Ureter (tissue), 1 donor: ENCODE measurements at regions not wholly inside any gene's neighbourhood (a gene's known extent, or its start where the extent isn't known, plus 50 kb on each side); places are given as distances from the start of the nearest gene placed in this dataset.

ENCODE experiments used
- DNase-seq: peaks from one replicate; pipeline ENCODE4 v3.0.0-alpha.2; 2020; ENCODE audit warnings: low spot score
- donor health status: DM: yes; HTN: yes; CAD: no.

DNA sequence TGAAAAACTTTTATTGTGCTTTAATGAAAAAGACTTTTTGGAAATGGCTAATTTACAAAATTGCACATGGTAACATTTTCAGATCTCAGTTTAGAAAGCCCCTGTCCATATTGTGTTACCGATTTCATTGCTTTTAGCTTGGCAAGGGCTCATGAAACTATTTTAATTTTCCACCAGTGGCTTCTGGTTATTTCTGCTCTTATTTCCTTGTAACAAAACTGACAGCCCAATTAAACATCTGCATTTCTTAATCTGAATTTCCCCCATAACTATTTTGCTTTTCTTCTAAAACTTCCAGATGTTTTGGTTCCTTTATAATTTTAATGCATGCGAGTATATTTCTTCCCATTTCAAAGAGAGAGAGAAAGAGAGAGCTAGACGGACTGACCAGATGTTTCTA is 264.8 kb downstream of the PTPRC start:
- DNase-seq, result no peak

DNA sequence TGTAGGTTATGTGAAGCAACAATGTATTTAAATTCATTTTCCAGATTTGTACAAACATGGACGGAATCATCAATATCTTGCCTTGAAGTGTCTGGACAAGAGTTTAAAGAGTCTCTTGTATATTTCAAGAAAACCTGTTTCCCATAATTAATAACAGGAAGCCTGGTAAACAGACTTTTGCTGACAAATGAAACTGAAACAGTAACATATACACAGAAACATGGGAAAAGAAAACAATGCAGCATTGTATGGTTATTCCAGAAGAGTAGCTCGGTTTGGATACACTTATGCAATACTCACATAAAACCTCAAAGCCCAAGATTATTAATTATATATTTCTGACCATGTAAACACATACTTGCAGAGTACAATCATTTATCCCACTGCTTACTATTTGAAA is 265.5 kb downstream of the PTPRC start:
- DNase-seq, result no peak

GRCh38 chr1:198906739-198907422 is 268.0 kb downstream of the PTPRC start:
- DNase-seq, result no peak

GRCh38 chr1:198907423-198907746 is 268.5 kb downstream of the PTPRC start:
- DNase-seq, result no peak

GRCh38 chr1:198908995-198909394 is 270.2 kb downstream of the PTPRC start:
- DNase-seq, result no peak

DNA sequence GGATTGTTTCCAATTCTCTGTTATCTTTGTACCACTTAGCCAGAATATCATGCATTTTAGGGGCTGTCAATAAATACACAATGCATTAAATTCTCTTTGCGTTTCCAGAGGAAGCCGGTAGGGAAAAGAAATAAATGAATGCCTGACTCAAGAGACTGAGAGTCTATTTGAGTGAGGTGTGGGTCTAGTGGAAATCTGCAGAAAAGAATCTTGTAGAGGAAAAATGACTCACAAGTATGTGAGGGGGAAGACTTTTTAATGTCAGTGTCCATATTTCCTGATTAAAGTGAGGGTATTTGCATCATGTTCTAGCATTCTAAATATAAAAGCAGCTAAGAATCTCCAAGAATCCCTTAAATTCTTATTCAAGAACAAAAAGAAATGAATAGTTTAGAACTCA is 271.1 kb downstream of the PTPRC start:
- no peak for DNase-seq

DNA sequence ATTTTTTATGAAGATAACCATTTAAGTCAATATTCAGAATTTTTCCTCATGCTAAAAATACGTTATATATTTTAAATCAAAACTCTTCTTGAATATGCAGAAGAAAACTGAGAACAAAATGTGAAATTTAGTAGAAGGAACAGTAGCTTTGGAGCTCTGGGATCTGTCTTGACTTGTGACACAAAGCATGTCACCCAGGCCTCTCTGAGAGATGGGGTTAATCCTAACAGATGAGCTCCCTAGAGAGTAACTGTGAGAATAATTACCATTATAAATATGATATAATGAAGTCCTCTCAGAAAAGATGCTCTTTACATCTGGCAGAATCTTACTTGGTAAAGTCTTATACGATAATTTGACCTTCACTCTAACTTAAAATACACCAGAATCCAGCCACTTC is 272.0 kb downstream of the PTPRC start:
- DNase-seq, result no peak

GRCh38 chr1:198912046-198912445 is 273.2 kb downstream of the PTPRC start:
- no peak for DNase-seq

- DNase-seq, result no peak
These were observed 274.8 kb downstream of the PTPRC start for GRCh38 chr1:198913667-198914066.

- no peak for DNase-seq
These were observed 276.7 kb downstream of the PTPRC start for GRCh38 chr1:198915327-198916231.

DNA sequence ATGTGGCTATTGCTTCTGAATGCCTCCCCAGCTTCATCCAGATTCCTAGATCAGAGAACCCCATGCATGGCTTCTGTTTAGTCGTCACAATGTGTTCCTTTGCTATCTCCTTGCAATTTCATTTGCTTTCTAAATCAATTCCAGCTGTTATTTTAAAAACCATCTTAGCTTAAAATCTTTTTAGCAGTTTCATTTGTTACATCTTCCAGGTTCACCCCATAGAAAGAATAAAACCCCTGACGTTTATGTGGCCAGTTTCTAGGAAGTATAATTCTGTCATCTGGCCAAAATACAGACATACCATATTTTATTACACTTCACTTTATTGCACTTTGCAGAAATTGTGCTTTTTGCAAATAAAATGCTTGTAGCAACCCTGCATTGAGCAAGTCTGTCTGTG is 278.4 kb downstream of the PTPRC start:
- no peak for DNase-seq

DNA sequence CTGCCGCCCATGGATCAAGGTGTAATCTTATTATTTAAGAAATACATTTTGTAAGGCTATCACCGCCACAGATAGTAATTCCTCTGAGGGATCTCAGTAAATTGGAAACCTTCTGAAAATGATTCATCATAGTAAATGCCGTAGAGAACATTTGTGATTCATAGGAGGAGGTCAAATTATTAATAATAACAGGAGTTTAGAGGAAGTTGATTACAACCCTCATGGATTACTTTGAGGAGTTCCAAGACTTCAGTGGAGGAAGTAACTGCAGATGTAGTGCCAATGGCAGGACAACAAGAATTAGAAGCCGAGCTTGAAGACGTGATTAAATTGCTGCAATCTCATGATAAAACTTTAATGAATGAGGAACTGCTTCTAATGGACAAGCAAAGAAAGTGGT is 280.1 kb downstream of the PTPRC start:
- no peak for DNase-seq

DNA sequence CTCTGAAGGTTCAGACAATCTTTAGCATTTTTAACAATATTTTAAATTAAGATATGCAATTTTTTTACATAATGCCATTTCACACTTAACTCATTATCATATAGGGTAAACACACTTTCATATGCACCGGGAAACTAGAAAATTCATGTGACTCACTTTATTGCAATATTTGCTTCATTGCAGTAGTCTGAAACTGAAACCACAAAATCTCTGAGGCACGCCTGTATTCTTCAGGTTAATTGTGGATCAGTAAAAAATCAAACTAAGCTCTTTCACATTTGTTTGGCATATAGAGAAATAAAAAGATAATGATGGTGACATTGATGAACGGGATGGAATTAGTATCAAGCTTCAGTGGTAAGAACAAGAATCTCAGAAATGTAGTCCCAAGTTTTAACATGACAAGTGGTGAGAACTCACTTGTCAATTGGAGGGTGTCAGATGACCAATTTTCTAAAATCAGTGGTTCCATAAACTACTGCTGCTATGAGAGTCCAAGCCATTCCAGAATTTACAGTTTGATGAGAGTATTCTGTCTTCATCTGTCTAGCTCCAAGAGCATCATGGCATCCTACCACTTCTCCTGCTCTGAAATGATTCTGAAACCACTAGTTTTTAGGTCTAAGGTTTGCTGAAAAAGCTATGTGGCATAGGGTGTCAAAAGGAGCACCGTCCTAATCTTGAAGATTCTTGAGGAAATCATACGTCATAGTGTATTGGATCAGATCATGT is 281.0 kb downstream of the PTPRC start:
- DNase-seq, result no peak

- no peak for DNase-seq
These were observed 284.0 kb downstream of the PTPRC start for GRCh38 chr1:198922638-198923430.

DNA sequence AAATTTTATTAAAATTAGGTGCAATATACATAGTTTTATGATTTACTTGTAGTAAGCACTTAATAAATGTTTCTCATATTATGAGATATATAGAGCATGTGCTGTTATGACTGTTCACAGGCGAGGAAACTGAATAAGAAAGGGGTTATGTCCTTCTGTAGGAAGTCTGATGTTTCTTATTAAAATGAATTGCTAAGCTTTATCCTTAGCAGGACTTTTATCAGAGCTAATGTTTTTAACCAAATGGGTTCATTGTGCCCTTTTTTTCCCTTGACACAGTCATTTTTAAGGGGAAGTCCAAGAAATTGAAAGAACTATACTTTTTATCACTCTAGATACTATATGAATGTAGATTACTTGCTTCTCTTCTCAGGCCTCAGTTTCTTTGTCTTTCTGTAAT is 285.2 kb downstream of the PTPRC start:
- no peak for DNase-seq

GRCh38 chr1:198925567-198925966 is 286.7 kb downstream of the PTPRC start:
- DNase-seq, result no peak

DNA sequence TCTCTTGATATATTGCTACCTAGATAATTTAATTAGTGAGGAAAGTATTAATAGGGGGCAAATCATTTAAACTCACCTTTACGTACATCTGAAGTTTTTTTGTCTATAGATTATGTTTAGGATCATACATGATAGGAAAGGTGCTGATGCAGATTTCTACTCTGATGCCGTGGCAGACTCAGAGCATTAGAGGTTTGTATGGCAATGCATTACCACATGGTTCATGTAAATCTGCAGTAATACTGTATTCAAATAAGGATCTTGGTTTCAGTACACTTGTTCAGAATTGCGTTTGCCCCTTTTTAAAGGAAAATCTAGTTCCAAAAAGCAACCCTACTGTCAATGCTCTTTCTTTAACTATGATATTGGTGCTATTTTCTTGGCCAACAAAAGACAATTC is 288.3 kb downstream of the PTPRC start:
- no peak for DNase-seq

DNA sequence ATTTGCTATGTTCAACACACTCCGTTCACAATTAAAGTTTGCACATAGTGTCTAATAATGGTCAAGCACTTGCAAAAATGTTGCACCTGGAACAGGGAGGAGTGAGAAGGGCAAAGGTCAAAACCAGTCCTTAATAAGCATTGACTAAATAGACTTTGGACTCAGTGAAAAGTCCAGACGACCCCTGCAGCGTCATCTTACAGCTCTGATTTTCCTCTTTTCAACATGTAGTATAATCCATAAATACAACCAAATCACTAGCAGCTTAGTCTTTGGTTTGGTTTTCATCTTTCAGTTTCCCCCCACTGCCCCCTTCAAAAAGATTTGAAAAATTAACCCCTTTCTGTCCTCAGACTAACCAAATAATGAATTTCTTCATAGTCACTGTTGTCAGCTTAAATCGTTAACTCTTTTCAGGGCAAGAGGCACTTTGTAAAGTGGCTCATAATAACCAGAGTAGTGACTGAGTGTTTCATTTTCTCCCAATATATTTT is 290.3 kb downstream of the PTPRC start:
- no peak for DNase-seq

- no peak for DNase-seq
These were observed 291.2 kb downstream of the PTPRC start for GRCh38 chr1:198929961-198930599.

DNA sequence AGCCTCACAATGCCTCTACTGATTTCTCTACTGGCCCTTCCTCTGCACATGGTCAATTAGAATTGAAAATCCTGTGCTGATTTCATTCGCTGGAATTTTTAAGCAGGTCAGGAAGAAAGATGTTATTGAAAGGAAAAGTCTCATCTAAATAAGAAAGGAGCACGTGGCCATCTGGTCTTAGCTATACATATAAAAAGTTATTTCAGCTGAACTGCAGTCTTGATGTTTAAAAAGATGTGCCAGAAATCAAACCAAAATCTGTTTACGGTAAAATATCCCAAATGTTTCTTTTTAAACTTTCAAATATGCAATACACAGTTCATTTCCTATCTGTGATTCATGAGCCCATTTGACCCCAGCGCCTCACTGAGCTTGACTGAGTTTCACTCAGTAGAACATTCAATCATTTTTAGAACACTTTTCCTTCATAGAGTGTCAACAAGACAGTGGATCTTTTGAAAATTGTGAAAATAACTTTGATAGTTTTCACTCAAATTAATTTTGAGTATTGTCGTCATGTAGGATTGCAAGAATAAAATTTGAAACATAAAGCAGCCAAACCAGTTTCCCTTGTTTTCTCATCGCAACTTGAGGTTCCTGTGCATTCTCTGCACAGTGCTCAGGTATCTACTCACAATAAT is 293.6 kb downstream of the PTPRC start:
- DNase-seq, result no peak
